ENCODE measurements at regions not wholly inside any gene's neighbourhood (a gene's known extent, or its start where the extent isn't known, plus 50 kb on each side); places are given as distances from the start of the nearest gene placed in this dataset.

GRCh38 chr13:76723551-76724232, 162.5 kb downstream of the KCTD12 start:
- peak overlapping the region in 1 of 2 donors; percentile 39 for H3K27ac ChIP-seq (ENCODE audit: low read depth in 1 of 2, low read length in 1 of 2)
- peak; percentile 34 for ATAC-seq (ENCODE audit: insufficient read depth, low FRiP score)

DNA sequence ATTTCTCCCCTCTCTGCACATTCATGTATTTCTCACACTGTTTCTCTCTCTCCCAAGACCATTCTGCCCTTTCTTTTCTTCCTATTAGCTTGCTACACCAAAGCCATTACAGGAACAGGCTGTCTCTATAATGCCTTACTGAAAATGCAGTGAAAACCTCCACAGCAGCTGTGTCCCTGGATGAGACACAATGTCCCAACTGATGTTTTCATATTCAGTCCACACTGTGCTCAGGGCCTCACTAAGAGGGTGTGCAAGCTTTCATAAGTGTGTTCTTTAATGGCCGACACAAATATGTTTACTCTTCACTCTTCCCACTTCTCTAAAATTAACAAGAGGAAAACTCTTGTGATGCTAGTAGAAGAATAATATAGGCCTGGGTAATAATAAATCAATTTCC, 163.4 kb downstream of the KCTD12 start:
- DNase-seq (no peak), ATAC-seq (ENCODE audit: insufficient read depth, low FRiP score) (no peak)
- peaks cover 4 to 28% (median 12%) of the 10 kb centered on the region in 5 donors for H3K4me1 ChIP-seq (ENCODE audit: control insufficient read depth in 5 of 5, insufficient read depth in 5 of 5, low read length in 5 of 5)
- 66 to 83% methylated on average over 1 of the region's 1 CpG for WGBS, 2 donors
- no peaks in the 10 kb centered on the region for H3K36me3 ChIP-seq (ENCODE audit: control insufficient read depth in 4 of 4, insufficient read depth in 4 of 4, low read length in 4 of 4)
- H3K9ac ChIP-seq (ENCODE audit: insufficient read depth in 1 of 2, low read length in 2 of 2) = no peak overlapping the region
- H3K27me3 ChIP-seq (ENCODE audit: control insufficient read depth in 3 of 3, insufficient read depth in 3 of 3, low read length in 2 of 3) = no peaks in the 10 kb centered on the region
- H3K4me3 ChIP-seq = no peak overlapping the region
- TF ChIP-seq, protein P1, sequence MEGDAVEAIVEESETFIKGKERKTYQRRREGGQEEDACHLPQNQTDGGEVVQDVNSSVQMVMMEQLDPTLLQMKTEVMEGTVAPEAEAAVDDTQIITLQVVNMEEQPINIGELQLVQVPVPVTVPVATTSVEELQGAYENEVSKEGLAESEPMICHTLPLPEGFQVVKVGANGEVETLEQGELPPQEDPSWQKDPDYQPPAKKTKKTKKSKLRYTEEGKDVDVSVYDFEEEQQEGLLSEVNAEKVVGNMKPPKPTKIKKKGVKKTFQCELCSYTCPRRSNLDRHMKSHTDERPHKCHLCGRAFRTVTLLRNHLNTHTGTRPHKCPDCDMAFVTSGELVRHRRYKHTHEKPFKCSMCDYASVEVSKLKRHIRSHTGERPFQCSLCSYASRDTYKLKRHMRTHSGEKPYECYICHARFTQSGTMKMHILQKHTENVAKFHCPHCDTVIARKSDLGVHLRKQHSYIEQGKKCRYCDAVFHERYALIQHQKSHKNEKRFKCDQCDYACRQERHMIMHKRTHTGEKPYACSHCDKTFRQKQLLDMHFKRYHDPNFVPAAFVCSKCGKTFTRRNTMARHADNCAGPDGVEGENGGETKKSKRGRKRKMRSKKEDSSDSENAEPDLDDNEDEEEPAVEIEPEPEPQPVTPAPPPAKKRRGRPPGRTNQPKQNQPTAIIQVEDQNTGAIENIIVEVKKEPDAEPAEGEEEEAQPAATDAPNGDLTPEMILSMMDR (IDR thresholded peaks at IDR 0.05; ENCODE audit: control extremely low read depth, extremely low read depth) = no peak
- H3K27ac ChIP-seq (ENCODE audit: low read depth in 1 of 2, low read length in 1 of 2) = no peak overlapping the region
- H3K9me3 ChIP-seq (ENCODE audit: control insufficient read depth in 4 of 4, insufficient read depth in 3 of 4, low read length in 3 of 4) = no peaks in the 10 kb centered on the region

More at GRCh38 chr13:76723551-76724232, 162.5 kb downstream of the KCTD12 start:
- Histone ChIP-seq H3K27me3 (ENCODE audit: control insufficient read depth in 3 of 3, insufficient read depth in 3 of 3, low read length in 2 of 3) (no peaks in the 10 kb centered on the region), H3K4me1 (ENCODE audit: control insufficient read depth in 5 of 5, insufficient read depth in 5 of 5, low read length in 5 of 5) (peaks cover 4 to 28% (median 12%) of the 10 kb centered on the region in 5 donors), H3K9me3 (ENCODE audit: control insufficient read depth in 4 of 4, insufficient read depth in 3 of 4, low read length in 3 of 4) (peaks cover 0 to 2% (median 0%) of the 10 kb centered on the region in 4 donors), H3K9ac (ENCODE audit: insufficient read depth in 1 of 2, low read length in 2 of 2) (no peak overlapping the region), H3K36me3 (ENCODE audit: control insufficient read depth in 4 of 4, insufficient read depth in 4 of 4, low read length in 4 of 4) (no peaks in the 10 kb centered on the region), H3K4me3 (no peak overlapping the region)
- peak; percentile 24 to 60 (median 43) for DNase-seq
- WGBS, 2 donors = 21 to 35% methylated on average over 5 of the region's 5 CpGs
- TF ChIP-seq, protein P1 (IDR thresholded peaks at IDR 0.05; ENCODE audit: control extremely low read depth, extremely low read depth) = no peak

DNA sequence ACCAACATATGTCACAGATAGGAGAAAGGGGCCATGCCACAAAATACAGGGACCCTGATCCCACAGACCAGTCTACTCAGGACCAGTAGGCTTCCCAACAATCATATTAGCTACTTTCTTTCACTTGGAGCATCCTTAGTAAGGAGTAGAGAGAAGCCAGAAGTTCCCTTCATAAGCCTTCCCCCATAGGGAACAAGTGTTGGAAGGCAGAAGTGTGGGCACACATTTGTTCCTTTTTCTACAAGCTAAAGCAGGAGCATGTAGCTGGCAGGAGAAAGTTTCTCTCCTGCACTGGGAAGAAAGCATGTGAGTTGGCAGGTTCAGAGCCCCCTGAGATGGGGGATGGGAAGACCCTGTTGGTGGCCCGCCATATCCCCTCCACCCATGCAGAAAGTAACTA, 165.4 kb downstream of the KCTD12 start:
- H3K9ac ChIP-seq (ENCODE audit: insufficient read depth in 1 of 2, low read length in 2 of 2) = no peak overlapping the region
- H3K4me1 ChIP-seq (ENCODE audit: control insufficient read depth in 5 of 5, insufficient read depth in 5 of 5, low read length in 5 of 5) = peaks cover 4 to 26% (median 11%) of the 10 kb centered on the region in 5 donors
- H3K27me3 ChIP-seq (ENCODE audit: control insufficient read depth in 3 of 3, insufficient read depth in 3 of 3, low read length in 2 of 3) = no peaks in the 10 kb centered on the region
- no peaks in the 10 kb centered on the region for H3K9me3 ChIP-seq (ENCODE audit: control insufficient read depth in 4 of 4, insufficient read depth in 3 of 4, low read length in 3 of 4)
- H3K27ac ChIP-seq (ENCODE audit: low read depth in 1 of 2, low read length in 1 of 2) = no peak overlapping the region
- ATAC-seq (ENCODE audit: insufficient read depth, low FRiP score) = no peak
- TF ChIP-seq, protein P1 (IDR thresholded peaks at IDR 0.05; ENCODE audit: control extremely low read depth, extremely low read depth) = no peak
- WGBS, 2 donors = 91 to 95% methylated on average over 1 of the region's 1 CpG
- H3K36me3 ChIP-seq (ENCODE audit: control insufficient read depth in 4 of 4, insufficient read depth in 4 of 4, low read length in 4 of 4) = no peaks in the 10 kb centered on the region
- no peak overlapping the region for H3K4me3 ChIP-seq
- no peak for DNase-seq

Data from lung (tissue), 11 donors.